Sciatic nerve (tissue), 2 donors: ENCODE measurements at regions not wholly inside any gene's neighbourhood (a gene's known extent, or its start where the extent isn't known, plus 50 kb on each side); places are given as distances from the start of the nearest gene placed in this dataset.

Source experiments
- ATAC-seq: fragments of 200-7000 bp; cut with Tn5 transposase; one replicate; pipeline ENCODE4 v1.9.1; 2020; ENCODE audit warnings: mild to moderate bottlenecking, moderate library complexity
- DNase-seq: peaks from one replicate; pipeline ENCODE4 v3.0.0-alpha.2; 2020; ENCODE audit warnings: low spot score
- intact Hi-C: fragments of 100-400 bp; cut with DNase I; formaldehyde crosslinking; loops from one replicate; pipeline ENCODE4 v1.14.2; 2022
- donor health status: DM: no; HTN: no; CAD: no.
- donor health status: DM: no; HTN: no; CAD: no.

GRCh38 chr2:212945526-212945925 lies 205.9 kb downstream of the IKZF2 start:
- DNase-seq (no peak), ATAC-seq (no peak)
- intact Hi-C loops = no loop called here

- no peak for ATAC-seq
- intact Hi-C loops = no loop called here
- DNase-seq = no peak
Observed at GRCh38 chr2:212943351-212943750, 208.1 kb downstream of the IKZF2 start.

DNA sequence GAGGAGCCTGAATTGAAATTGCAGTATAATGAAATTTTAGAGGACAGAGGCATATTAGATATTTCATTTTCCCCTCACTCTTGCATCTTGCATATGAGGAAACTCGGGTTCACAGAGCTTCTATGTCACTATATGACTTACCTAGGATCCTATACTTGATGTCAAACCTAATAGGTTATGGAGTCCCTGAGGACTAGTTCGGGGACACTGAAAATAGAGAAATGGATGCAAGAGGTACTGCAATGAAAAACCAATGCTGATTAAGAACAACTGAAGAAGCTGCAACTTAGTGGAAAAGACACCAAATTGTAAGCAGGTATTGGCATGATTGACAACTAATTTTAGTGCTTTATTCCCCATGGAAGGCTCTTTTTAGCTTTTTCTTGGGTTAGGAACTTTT lies 210.1 kb downstream of the IKZF2 start:
- DNase-seq (no peak), ATAC-seq (no peak)
- intact Hi-C loops = no loop called here

GRCh38 chr2:212940816-212941215 lies 210.6 kb downstream of the IKZF2 start:
- peak; percentile 59 for ATAC-seq
- DNase-seq = no peak
- intact Hi-C loops = no loop called here

GRCh38 chr2:212939777-212940531 lies 211.5 kb downstream of the IKZF2 start:
- no peak for DNase-seq
- ATAC-seq = no peak
- intact Hi-C loops = no loop called here

DNA sequence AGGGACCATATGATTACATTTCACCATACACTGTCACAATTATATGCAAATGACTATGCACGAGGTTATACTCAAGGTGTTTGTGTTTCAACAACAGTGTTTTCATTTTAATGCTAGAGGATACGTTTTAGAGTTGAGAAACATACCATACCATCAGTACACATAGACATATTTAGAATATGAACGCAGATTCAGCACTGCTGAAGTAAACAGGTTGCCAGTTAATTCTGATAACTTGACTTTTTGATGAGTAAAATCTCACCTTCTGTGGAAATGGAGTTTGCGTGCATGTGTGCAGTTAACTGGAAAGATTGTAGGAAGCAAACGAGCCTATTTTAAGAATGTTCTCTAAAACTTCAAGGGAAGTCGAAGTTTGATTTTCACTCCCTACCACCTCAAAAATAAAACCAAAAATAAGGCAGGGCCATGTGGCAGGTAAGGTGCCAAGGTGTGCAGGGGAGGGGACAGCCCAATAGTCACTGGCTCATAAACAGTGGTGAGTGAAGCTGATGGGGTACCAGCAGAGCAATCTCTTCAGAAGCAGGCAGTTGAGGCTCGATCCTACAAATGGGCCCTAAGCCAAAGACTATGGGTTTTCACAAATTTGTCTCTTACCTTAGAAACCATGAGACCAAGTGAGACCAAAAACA lies 213.1 kb downstream of the IKZF2 start:
- DNase-seq = no peak
- no peak for ATAC-seq
- intact Hi-C loops = no loop called here

DNA sequence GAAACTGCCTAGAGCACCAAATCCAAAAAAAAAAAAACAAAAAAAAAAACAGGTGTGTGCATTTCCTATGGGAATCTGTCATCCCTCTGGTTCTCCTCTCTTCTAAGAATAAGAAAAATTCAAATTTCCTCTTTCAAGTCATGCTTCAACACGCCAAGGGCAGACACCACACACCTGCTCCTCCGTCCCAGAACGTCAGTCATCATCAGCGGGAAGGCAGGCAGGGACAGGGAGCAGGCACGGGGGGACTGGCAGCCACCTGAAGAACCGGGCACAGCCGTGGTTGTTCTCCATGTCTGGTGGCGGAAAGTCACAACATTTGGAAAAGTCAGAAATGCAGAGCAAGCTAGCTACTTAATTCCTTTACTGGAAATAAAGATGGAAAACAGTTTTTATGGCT lies 214.8 kb downstream of the IKZF2 start:
- DNase-seq = no peak
- intact Hi-C loops = no loop called here
- ATAC-seq = no peak

- intact Hi-C loops = no loop called here
- no peak for ATAC-seq
- DNase-seq = no peak
Observed at GRCh38 chr2:212935752-212936151, 215.7 kb downstream of the IKZF2 start.

DNA sequence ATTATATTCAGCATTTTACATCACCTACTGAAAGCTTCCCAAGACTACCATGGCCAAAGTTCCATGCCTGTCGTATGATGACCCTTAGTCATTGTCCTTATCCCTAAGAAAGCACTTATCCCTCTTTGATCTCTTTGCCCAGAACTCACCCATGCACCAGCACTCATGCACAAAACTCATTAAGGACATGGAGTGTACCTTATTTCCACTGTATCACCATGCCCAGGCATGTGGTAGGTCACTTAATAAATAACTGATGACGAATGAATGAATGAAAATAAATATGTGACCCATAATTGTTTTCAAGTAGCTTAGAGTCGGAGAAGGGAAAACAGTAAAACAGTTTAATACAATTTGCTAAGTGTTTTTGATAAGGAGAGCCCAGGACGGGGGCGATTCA lies 220.1 kb downstream of the IKZF2 start:
- no peak for DNase-seq
- no peak for ATAC-seq
- intact Hi-C loops = no loop called here

DNA sequence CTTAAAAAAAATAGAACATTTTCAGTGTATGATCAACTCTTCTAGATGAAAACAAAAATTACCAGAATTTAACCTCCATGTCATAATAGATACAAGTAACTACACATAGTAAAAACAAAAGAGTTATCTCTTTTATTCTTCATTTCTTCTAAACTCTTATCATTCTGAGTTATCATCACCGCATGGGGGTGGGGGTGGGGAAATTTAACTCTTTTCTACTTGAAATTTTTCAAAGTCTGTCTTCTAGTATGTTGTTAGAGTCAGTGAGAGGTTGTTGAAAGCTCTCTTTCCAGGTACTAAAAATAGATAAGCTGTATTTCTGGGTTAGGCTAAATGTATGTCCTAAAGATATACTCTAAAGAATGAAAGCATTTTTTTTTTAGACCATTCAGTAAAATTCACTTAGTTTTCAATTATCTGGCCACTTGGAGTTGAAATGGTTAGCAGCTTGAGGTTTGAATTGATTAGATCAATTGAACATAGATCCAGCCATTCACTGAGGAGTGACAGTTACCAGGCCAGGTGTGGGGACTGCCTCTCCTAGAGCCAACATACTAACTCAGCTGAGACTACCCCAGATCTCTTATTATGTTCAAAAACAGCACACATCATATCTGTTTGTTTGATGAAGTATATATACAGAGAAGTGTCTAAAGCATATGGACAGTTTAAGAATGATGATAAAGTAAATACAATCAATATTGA lies 220.7 kb downstream of the IKZF2 start:
- no peak for DNase-seq
- intact Hi-C loops = no loop called here
- ATAC-seq = no peak

DNA sequence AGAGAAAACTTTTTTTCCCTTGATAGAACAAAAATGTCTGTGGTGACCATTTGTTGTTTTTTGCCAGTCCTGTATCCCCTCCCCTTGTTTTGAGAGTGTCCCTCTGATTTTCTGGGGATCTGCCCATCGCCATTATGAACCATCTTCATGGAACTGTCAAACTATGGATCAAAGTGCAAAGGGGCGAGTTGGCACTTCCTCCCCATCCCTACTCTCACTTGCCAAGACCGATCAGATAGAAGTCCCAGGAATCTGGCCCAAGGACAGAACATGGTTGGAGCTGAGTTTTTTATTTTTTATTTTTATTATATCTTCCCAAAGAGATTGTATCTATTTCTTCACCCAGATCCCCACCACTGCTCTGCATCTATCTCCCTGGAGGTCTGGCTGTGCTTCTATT lies 221.4 kb downstream of the IKZF2 start:
- no peak for ATAC-seq
- DNase-seq = no peak
- intact Hi-C loops = no loop called here

GRCh38 chr2:212929116-212929515 lies 222.3 kb downstream of the IKZF2 start:
- intact Hi-C loops = no loop called here
- DNase-seq (no peak), ATAC-seq (no peak)

GRCh38 chr2:212928681-212929080 lies 222.7 kb downstream of the IKZF2 start:
- DNase-seq (no peak), ATAC-seq (peak; percentile 61)
- intact Hi-C loops = no loop called here

GRCh38 chr2:212926940-212927339 lies 224.5 kb downstream of the IKZF2 start:
- intact Hi-C loops = no loop called here
- ATAC-seq (peak; percentile 45), DNase-seq (peak; percentile 69)

- DNase-seq (no peak), ATAC-seq (peak; percentile 48)
- intact Hi-C loops = no loop called here
Observed at GRCh38 chr2:212923393-212923792, 228.0 kb downstream of the IKZF2 start.

- no peak for DNase-seq
- intact Hi-C loops = no loop called here
- ATAC-seq = no peak
Observed at GRCh38 chr2:212922701-212923100, 228.7 kb downstream of the IKZF2 start.

- intact Hi-C loops = no loop called here
- no peak for DNase-seq
- ATAC-seq = no peak
Observed at GRCh38 chr2:212921711-212922110, 229.7 kb downstream of the IKZF2 start.

DNA sequence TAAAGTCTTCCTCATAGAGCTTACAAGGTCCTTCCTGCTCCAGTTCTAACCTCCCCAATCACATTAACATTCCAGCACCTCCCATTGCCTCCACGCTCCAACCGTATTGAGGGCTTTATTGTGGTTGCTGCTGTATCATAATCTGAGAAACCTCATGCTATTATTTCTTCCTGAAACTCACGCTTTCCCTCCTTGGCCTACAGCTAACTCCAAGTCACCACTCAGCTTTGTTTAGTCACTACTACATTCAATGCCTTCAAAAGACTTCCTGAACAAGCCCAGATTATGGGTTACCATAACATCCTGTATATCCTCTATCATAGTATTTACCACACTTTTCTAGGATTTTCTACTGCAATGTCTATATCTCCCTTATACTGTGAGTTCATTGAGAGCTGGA lies 230.4 kb downstream of the IKZF2 start:
- no peak for ATAC-seq
- intact Hi-C loops = no loop called here
- no peak for DNase-seq

- intact Hi-C loops = no loop called here
- DNase-seq (no peak), ATAC-seq (no peak)
Observed at GRCh38 chr2:212919238-212919637, 232.2 kb downstream of the IKZF2 start.

- intact Hi-C loops = no loop called here
- ATAC-seq (no peak), DNase-seq (no peak)
Observed at GRCh38 chr2:212918336-212918735, 233.1 kb downstream of the IKZF2 start.
